GM12878 (cell line): ENCODE measurements at regions not wholly inside any gene's neighbourhood (a gene's known extent, or its start where the extent isn't known, plus 50 kb on each side); places are given as distances from the start of the nearest gene placed in this dataset.

Experiments
- ATAC-seq: fragments of 200-7000 bp; cut with Tn5 transposase; 3 replicates; pipeline ENCODE4 v1.9.1; 2020; ENCODE audit warnings: mild to moderate bottlenecking, moderate library complexity
- BruUV-seq: library from RNA; stranded (reverse); fragments of 400-500 nt; replicated peaks from 2 replicates; lab custom pipeline; 2021; lab: Mats Ljungman, UMichigan
- CTCF ChIA-PET: fragments of 300-600 bp; sonication (Branson Sonifier 250); formaldehyde crosslinking; extraction: SDS; loops from one replicate; lab custom pipeline; 2021; ENCODE audit warnings: inconsistent platforms; lab: Yijun Ruan, JAX
- POLR2A ChIA-PET: fragments of 350-600 bp; formaldehyde crosslinking; extraction: SDS; loops from one replicate; lab custom pipeline; 2021; ENCODE audit warnings: inconsistent platforms; lab: Charles Lee
- RAD21 ChIA-PET: fragments of 300-600 bp; sonication (Branson Sonifier 250); formaldehyde crosslinking; loops from one replicate; lab custom pipeline; 2023; ENCODE audit warnings: antibody characterized with exemption; ENCODE audit not compliant: unreplicated experiment; lab: Charles Lee
- SMC1A ChIA-PET: fragments of 300-600 bp; sonication (Branson Sonifier 250); formaldehyde crosslinking; loops from one replicate; lab custom pipeline; 2023; ENCODE audit not compliant: unreplicated experiment, uncharacterized antibody; lab: Charles Lee
- DNase-seq: peaks from one replicate; pipeline ENCODE4 v3.0.0-alpha.2; 2011; ENCODE audit warnings: low read depth, low spot score
- FAIRE-seq: peaks from 3 replicates; lab custom pipeline; 2011; peaks lifted over from hg19 to GRCh38; lab: Jason Lieb, UNC
- H2AFZ ChIP-seq: 2 replicates; pipeline ENCODE4 v1.6.0; 2011; ENCODE audit warnings: low read depth, low read length, control low read depth; ENCODE audit not compliant: control insufficient read depth
- H3K27ac ChIP-seq: 2 replicates; pipeline ENCODE4 v1.5.1; 2011; ENCODE audit warnings: control low read depth; ENCODE audit not compliant: control insufficient read depth, insufficient read depth
- H3K27me3 ChIP-seq, 2 experiments: replicated peaks in 1 of 2; 2 replicates each; pipeline versions ENCODE4 v1.6.0 to v1.6.1; 2011; ENCODE audit warnings: low read length in 1 of 2; ENCODE audit not compliant: control insufficient read depth in 2 of 2, insufficient read depth in 2 of 2
- H3K36me3 ChIP-seq, 2 experiments: 2 replicates each; pipeline ENCODE4 v1.5.1; 2011; ENCODE audit warnings: low read length in 1 of 2; ENCODE audit not compliant: control insufficient read depth in 2 of 2, insufficient read depth in 2 of 2
- H3K4me1 ChIP-seq: 2 replicates; pipeline ENCODE4 v1.6.1; 2011; ENCODE audit warnings: mild to moderate bottlenecking, low read length, moderate library complexity, mixed read lengths; ENCODE audit not compliant: control insufficient read depth, insufficient read depth
- H3K4me2 ChIP-seq: 2 replicates; pipeline ENCODE4 v1.6.0; 2011; ENCODE audit warnings: control low read depth; ENCODE audit not compliant: control insufficient read depth, insufficient read depth
- H3K4me3 ChIP-seq: fragments of 200-600 bp; sonication (generic); 2 replicates; pipeline ENCODE4 v1.5.1; 2016
- H3K79me2 ChIP-seq: 2 replicates; pipeline ENCODE4 v1.6.0; 2011; ENCODE audit warnings: low read length; ENCODE audit not compliant: control insufficient read depth, insufficient read depth
- H3K9ac ChIP-seq: 2 replicates; pipeline ENCODE4 v1.8.0; 2011; ENCODE audit warnings: low read length, control low read depth, mixed read lengths; ENCODE audit not compliant: control insufficient read depth, insufficient read depth
- H3K9me3 ChIP-seq: replicated peaks from 3 replicates; pipeline ENCODE4 v1.5.1; 2011; ENCODE audit warnings: mild to moderate bottlenecking, low read length; ENCODE audit not compliant: control insufficient read depth, insufficient read depth
- H4K20me1 ChIP-seq: 2 replicates; pipeline ENCODE4 v1.6.0; 2011; ENCODE audit not compliant: control insufficient read depth, insufficient read depth
- ATF2 ChIP-seq: IDR thresholded peaks from 2 replicates; pipeline ENCODE4 v1.6.1; 2012; ENCODE audit warnings: low read length, inconsistent platforms
- BACH1 ChIP-seq: fragments of 450-650 bp; IDR thresholded peaks from 2 replicates; pipeline ENCODE4 v1.6.1; 2017; ENCODE audit warnings: mild to moderate bottlenecking, borderline replicate concordance
- CEBPZ ChIP-seq: fragments of 150-350 bp; IDR thresholded peaks from 2 replicates; pipeline ENCODE4 v1.6.1; 2016; ENCODE audit warnings: low read depth, low read length
- CTCF ChIP-seq, 3 experiments: IDR thresholded peaks in 2 of 3; conservative IDR thresholded peaks in 1 of 3; 2 replicates each; pipeline ENCODE4 v1.5.1; 2011; ENCODE audit warnings: low read depth in 3 of 3, low read length in 3 of 3, mild to moderate bottlenecking in 3 of 3, control low read depth in 2 of 3, moderate library complexity in 2 of 3, inconsistent platforms in 1 of 3, mixed read lengths in 1 of 3; ENCODE audit not compliant: control insufficient read depth in 2 of 3, insufficient read depth in 1 of 3; ENCODE audit errors: extremely low read depth in 1 of 3
- HSF1 ChIP-seq: fragments of 150-350 bp; IDR thresholded peaks from 2 replicates; pipeline ENCODE4 v1.6.1; 2014; ENCODE audit warnings: mild to moderate bottlenecking, low read depth, low read length
- IRF5 ChIP-seq: fragments of 450-650 bp; IDR thresholded peaks from 2 replicates; pipeline ENCODE4 v1.6.1; 2017; ENCODE audit warnings: borderline replicate concordance
- MLLT1 ChIP-seq: fragments of 450-650 bp; IDR thresholded peaks from 2 replicates; pipeline ENCODE4 v1.6.1; 2016; ENCODE audit warnings: mild to moderate bottlenecking
- RELB ChIP-seq: fragments of 450-650 bp; IDR thresholded peaks from 2 replicates; pipeline ENCODE4 v1.6.1; 2017; ENCODE audit warnings: low read depth, mild to moderate bottlenecking, moderate library complexity
- WGBS: methylation state at CpG from one replicate; pipeline ENCODE4 v1.1.6; 2016; ENCODE audit warnings: low lambda C conversion rate; ENCODE audit not compliant: insufficient replicate concordance, insufficient coverage; ENCODE audit errors: missing lambda C conversion rate; 5-methylcytosine and 5-hydroxymethylcytosine counted together
- in situ Hi-C: fragments of 300-500 bp; cut with MboI; formaldehyde crosslinking; loops from 9 replicates; pipeline ENCODE4 v1.14.3; 2018; ENCODE audit warnings: mixed read lengths
- intact Hi-C: fragments of 100-400 bp; cut with micrococcal nuclease; formaldehyde crosslinking; loops from one replicate; pipeline ENCODE4 v1.14.2; 2022; ENCODE audit not compliant: unreplicated experiment

- no peak for TF ChIP-seq MLLT1
- TF ChIP-seq CTCF (IDR thresholded peaks at IDR 0.05 in 2 of 3, conservative IDR thresholded peaks at IDR 0.05 in 1 of 3; ENCODE audit: control insufficient read depth in 2 of 3, extremely low read depth in 1 of 3, insufficient read depth in 1 of 3, low read depth in 3 of 3, low read length in 3 of 3), result no peak
Measured at GRCh38 chr16:81158964-81159363, 62.8 kb upstream of the GCSH start (continued).

- ATAC-seq (no peak), FAIRE-seq (no peak), DNase-seq (no peak)
- Histone ChIP-seq H3K4me3 (no peak overlapping the region), H3K27me3 (peaks cover 0 to 2% of the 10 kb centered on the region in 2 experiments; a peak in 2 of 4 replicates), H4K20me1 (no peaks in the 10 kb centered on the region), H3K36me3 (no peaks in the 10 kb centered on the region), H3K4me2 (no peak overlapping the region), H3K9me3 (no peaks in the 10 kb centered on the region), H3K27ac (no peak overlapping the region), H3K4me1 (no peaks in the 10 kb centered on the region), H3K9ac (no peak overlapping the region), H3K79me2 (no peaks in the 10 kb centered on the region), H2AFZ (no peak overlapping the region)
- no TSS peak for BruUV-seq
- CTCF ChIA-PET, result interaction anchor here (0.6 kb wide), 1 partner anchor 80 kb away, joined by 3 read pairs; no protein-coding TSS in a partner anchor
- intact Hi-C loops (no loop called here), in situ Hi-C loops (no loop called here)
- WGBS, result 48% methylated on average over 10 of the region's 10 CpGs
- RAD21 ChIA-PET, result no interaction called here
- POLR2A ChIA-PET, result no interaction called here
- SMC1A ChIA-PET, result no interaction called here
- TF ChIP-seq BACH1 (no peak), ATF2 (no peak), HSF1 (no peak), IRF5 (no peak), CEBPZ (no peak), RELB (no peak)
Measured at GRCh38 chr16:81155769-81156168, 59.6 kb upstream of the GCSH start.
